K562 (cell line): ENCODE measurements at regions not wholly inside any gene's neighbourhood (a gene's known extent, or its start where the extent isn't known, plus 50 kb on each side); places are given as distances from the start of the nearest gene placed in this dataset.

Source experiments
- ATAC-seq: fragments of 200-7000 bp; cut with Tn5 transposase; 3 replicates; pipeline ENCODE4 v1.9.1; 2020; ENCODE audit warnings: moderate library complexity
- BruUV-seq: library from RNA; stranded (reverse); fragments of 400-500 nt; replicated peaks from 2 replicates; lab custom pipeline; 2021; lab: Mats Ljungman, UMichigan
- CTCF ChIA-PET: fragments of 300-600 bp; formaldehyde crosslinking; extraction: SDS; loops from one replicate; lab custom pipeline; 2021; ENCODE audit warnings: low intra/inter-chr PET ratio; lab: Yijun Ruan, JAX
- POLR2A ChIA-PET: fragments of 300-600, 350-650 bp; sonication (Branson Sonifier 250); formaldehyde crosslinking; extraction: SDS; loops from one replicate; lab custom pipeline; 2021; ENCODE audit warnings: antibody characterized with exemption, inconsistent platforms; lab: Yijun Ruan, JAX
- DNase-seq, 4 experiments: peaks; one replicate each; pipeline versions ENCODE4 v3.0.0 to v3.0.0-alpha.2; 2011 to 2018; ENCODE audit warnings: low spot score in 3 of 4, mixed read lengths in 3 of 4; ENCODE audit errors: extremely low read depth in 1 of 4
- FAIRE-seq: peaks from 2 replicates; lab custom pipeline; 2011; peaks lifted over from hg19 to GRCh38; lab: Jason Lieb, UNC
- H2AFZ ChIP-seq: 2 replicates; pipeline ENCODE4 v1.6.0; 2011; ENCODE audit warnings: low read depth, low read length, control low read depth, inconsistent platforms
- H3K27ac ChIP-seq: fragments of 200-600 bp; 3 replicates; pipeline ENCODE4 v1.8.0; 2011; ENCODE audit warnings: low read depth, mild to moderate bottlenecking, control low read depth, inconsistent platforms, low read length, moderate library complexity, mixed read lengths; ENCODE audit errors: extremely low read depth
- H3K27me3 ChIP-seq, 2 experiments: fragments of 300-600 bp in 1 of 2; 2 replicates in 1 of 2; 3 replicates in 1 of 2; pipeline versions ENCODE4 v1.6.0 to v1.8.0; 2011; ENCODE audit warnings: inconsistent platforms in 2 of 2, low read length in 2 of 2, mild to moderate bottlenecking in 1 of 2, mixed read lengths in 1 of 2, moderate library complexity in 1 of 2; ENCODE audit not compliant: control insufficient read depth in 2 of 2, insufficient read depth in 2 of 2
- H3K36me3 ChIP-seq: fragments of 300-600 bp; 3 replicates; pipeline ENCODE4 v1.8.0; 2011; ENCODE audit warnings: mild to moderate bottlenecking, low read length, inconsistent platforms; ENCODE audit not compliant: control insufficient read depth, insufficient read depth
- H3K4me1 ChIP-seq, 2 experiments: fragments of 200-600 bp in 1 of 2; replicated peaks in 1 of 2; 2 replicates in 1 of 2; 3 replicates in 1 of 2; pipeline versions ENCODE4 v1.5.1 to v1.8.0; 2011; ENCODE audit warnings: inconsistent platforms in 2 of 2, low read length in 2 of 2, mild to moderate bottlenecking in 1 of 2, mixed read lengths in 1 of 2, moderate library complexity in 1 of 2; ENCODE audit not compliant: control insufficient read depth in 2 of 2, insufficient read depth in 2 of 2
- H3K4me2 ChIP-seq: 2 replicates; pipeline ENCODE4 v1.6.1; 2011; ENCODE audit warnings: low read length, control low read depth, inconsistent platforms, mixed read lengths; ENCODE audit not compliant: insufficient read depth
- H3K4me3 ChIP-seq: fragments of 200-600 bp; sonication (generic), shearing (Covaris generic); 2 replicates; pipeline ENCODE4 v1.5.1; 2016; ENCODE audit warnings: control low read depth, inconsistent platforms
- H3K79me2 ChIP-seq: fragments of 200-600 bp; 3 replicates; pipeline ENCODE4 v1.8.0; 2011; ENCODE audit warnings: low read length, inconsistent platforms; ENCODE audit not compliant: control insufficient read depth, insufficient read depth
- H3K9ac ChIP-seq, 2 experiments: 2 replicates each; pipeline versions ENCODE4 v1.6.0 to v1.6.1; 2011; ENCODE audit warnings: low read depth in 2 of 2, low read length in 2 of 2, control low read depth in 1 of 2, inconsistent platforms in 1 of 2, mild to moderate bottlenecking in 1 of 2, mixed read lengths in 1 of 2; ENCODE audit not compliant: insufficient read depth in 1 of 2
- H3K9me1 ChIP-seq: one replicate; pipeline ENCODE4 v1.6.0; 2011; ENCODE audit warnings: inconsistent platforms, mild to moderate bottlenecking, low read length, moderate library complexity; ENCODE audit not compliant: control insufficient read depth, insufficient read depth
- H3K9me3 ChIP-seq: replicated peaks from 2 replicates; pipeline ENCODE4 v1.5.1; 2011; ENCODE audit warnings: low read depth, low read length, inconsistent platforms; ENCODE audit not compliant: control insufficient read depth, insufficient read depth
- H4K20me1 ChIP-seq: replicated peaks from 2 replicates; pipeline ENCODE4 v1.6.1; 2011; ENCODE audit warnings: low read length, inconsistent platforms, mixed read lengths; ENCODE audit not compliant: control insufficient read depth, insufficient read depth
- HDAC6 ChIP-seq: IDR thresholded peaks from 2 replicates; pipeline ENCODE4 v1.6.1; 2012; ENCODE audit warnings: low read depth, mild to moderate bottlenecking, control low read depth, inconsistent platforms, low read length, moderate library complexity
- JUND ChIP-seq, 2 experiments: IDR thresholded peaks; 2 replicates in 1 of 2; 3 replicates in 1 of 2; pipeline ENCODE4 v1.6.1; 2011; ENCODE audit warnings: borderline replicate concordance in 2 of 2, low read depth in 2 of 2, low read length in 2 of 2, improper control_type of control experiment in 1 of 2, missing biosample characterization in 1 of 2, missing genetic modification characterization in 1 of 2, missing genetic modification reagents in 1 of 2
- LCOR ChIP-seq: sonication (generic); formaldehyde crosslinking; IDR thresholded peaks from 2 replicates; pipeline ENCODE4 v1.8.0; 2022; ENCODE audit warnings: mild to moderate bottlenecking, missing genetic modification reagents
- MCM2 ChIP-seq: fragments of 450-650 bp; IDR thresholded peaks from 2 replicates; pipeline ENCODE4 v1.6.1; 2017; ENCODE audit warnings: low read depth, mild to moderate bottlenecking
- NFE2L1 ChIP-seq: fragments of 450-650 bp; IDR thresholded peaks from 2 replicates; pipeline ENCODE4 v1.6.1; 2016; ENCODE audit warnings: missing genetic modification characterization, low read depth, mild to moderate bottlenecking, missing compliant biosample characterization, moderate library complexity, borderline replicate concordance
- PTRF ChIP-seq: fragments of 450-650 bp; IDR thresholded peaks from 2 replicates; pipeline ENCODE4 v1.6.1; 2016; ENCODE audit warnings: mild to moderate bottlenecking, missing genetic modification characterization, missing compliant biosample characterization
- RBBP5 ChIP-seq: fragments of 200-600 bp; sonication (generic); IDR thresholded peaks from 2 replicates; pipeline ENCODE4 v1.6.1; 2012; ENCODE audit warnings: borderline replicate concordance, mild to moderate bottlenecking, low read length, control low read depth, inconsistent platforms; ENCODE audit not compliant: insufficient read depth, poor library complexity, severe bottlenecking
- SAP30 ChIP-seq: fragments of 200-600 bp; sonication (generic); IDR thresholded peaks from 2 replicates; pipeline ENCODE4 v1.6.1; 2012; ENCODE audit warnings: borderline replicate concordance, low read depth, mild to moderate bottlenecking, moderate library complexity, low read length, control low read depth, inconsistent platforms; ENCODE audit not compliant: insufficient read depth, poor library complexity, severe bottlenecking
- SMARCA5 ChIP-seq: fragments of 450-650 bp; IDR thresholded peaks from 2 replicates; pipeline ENCODE4 v1.6.1; 2016
- TEAD1 ChIP-seq, 2 experiments: fragments of 450-650 bp in 1 of 2; sonication (generic) in 1 of 2; formaldehyde crosslinking; IDR thresholded peaks; 2 replicates each; pipeline versions ENCODE4 v1.4.0 to v1.8.0; 2020 to 2022; ENCODE audit warnings: mild to moderate bottlenecking in 2 of 2, missing genetic modification reagents in 1 of 2
- TEAD4 ChIP-seq, 2 experiments: sonication (generic) in 1 of 2; formaldehyde crosslinking in 1 of 2; IDR thresholded peaks; 2 replicates each; pipeline versions ENCODE4 v1.6.1 to v1.8.0; 2012 to 2022; ENCODE audit warnings: borderline replicate concordance in 1 of 2, inconsistent platforms in 1 of 2, low read length in 1 of 2, mild to moderate bottlenecking in 1 of 2, missing genetic modification reagents in 1 of 2
- TSC22D4 ChIP-seq: fragments of 450-650 bp; IDR thresholded peaks from 2 replicates; pipeline ENCODE4 v1.6.1; 2016; ENCODE audit warnings: missing genetic modification characterization, missing biosample characterization, control low read depth
- ZNF274 ChIP-seq: IDR thresholded peaks from 2 replicates; pipeline ENCODE4 v1.6.1; 2011; ENCODE audit warnings: low read depth, mild to moderate bottlenecking, low read length, moderate library complexity, borderline replicate concordance
- ZNF699 ChIP-seq: fragments of 250-450 bp; sonication (Bioruptor Pico); IDR thresholded peaks from 2 replicates; pipeline ENCODE4 v1.8.0; 2021; ENCODE audit warnings: mild to moderate bottlenecking, moderate library complexity; ENCODE audit not compliant: insufficient replicate concordance
- in situ Hi-C: fragments of 300-500 bp; cut with MboI; formaldehyde crosslinking; loops from 4 replicates; pipeline ENCODE4 v1.15.0; 2018; ENCODE audit warnings: inconsistent platforms, mixed read lengths
- intact Hi-C: fragments of 100-400 bp; cut with micrococcal nuclease; formaldehyde crosslinking; loops from 2 replicates; pipeline ENCODE4 v1.14.2; 2022
- TF ChIP-seq, protein P1 (sequence below): sonication (generic); formaldehyde crosslinking; IDR thresholded peaks from 2 replicates; pipeline ENCODE4 v1.8.1; 2022; ENCODE audit warnings: missing genetic modification reagents
- TF ChIP-seq, protein P2 (sequence below), 3 experiments: IDR thresholded peaks in 2 of 3; conservative IDR thresholded peaks in 1 of 3; 2 replicates each; pipeline ENCODE4 v1.5.1; 2011 to 2012; ENCODE audit warnings: low read length in 3 of 3, mild to moderate bottlenecking in 3 of 3, control low read depth in 2 of 3, improper control_type of control experiment in 1 of 3, inconsistent platforms in 1 of 3, low read depth in 1 of 3, mixed read lengths in 1 of 3, moderate library complexity in 1 of 3; ENCODE audit not compliant: insufficient read depth in 2 of 3

- CTCF ChIA-PET = no interaction called here
- in situ Hi-C loops = no loop called here
Observed at GRCh38 chr18:39521164-39521563, 1955.6 kb upstream of the CELF4 start.

More at GRCh38 chr18:39521164-39521563, 1955.6 kb upstream of the CELF4 start:
- POLR2A ChIA-PET = no interaction called here
- intact Hi-C loops = no loop called here
- no peaks in the 10 kb centered on the region for H3K27me3 ChIP-seq
- FAIRE-seq (no peak), DNase-seq (no peak), ATAC-seq (no peak)
- no peaks in the 10 kb centered on the region for H3K36me3 ChIP-seq
- H3K9ac ChIP-seq = no peak overlapping the region
- no peaks in the 10 kb centered on the region for H3K9me1 ChIP-seq
- H3K4me2 ChIP-seq = no peak overlapping the region
- no TSS peak for BruUV-seq
- H3K79me2 ChIP-seq = no peaks in the 10 kb centered on the region
- H4K20me1 ChIP-seq = no peaks in the 10 kb centered on the region
- no peaks in the 10 kb centered on the region; the same call in 1 of the 2 replicates for H3K9me3 ChIP-seq
- H3K4me3 ChIP-seq = no peak overlapping the region
- no peak for TF ChIP-seq LCOR (CRISPR knock-in tag)
- TF ChIP-seq HDAC6 = no peak
- no peak for TF ChIP-seq RBBP5
- TF ChIP-seq ZNF274 = no peak
- TF ChIP-seq, protein P1, sequence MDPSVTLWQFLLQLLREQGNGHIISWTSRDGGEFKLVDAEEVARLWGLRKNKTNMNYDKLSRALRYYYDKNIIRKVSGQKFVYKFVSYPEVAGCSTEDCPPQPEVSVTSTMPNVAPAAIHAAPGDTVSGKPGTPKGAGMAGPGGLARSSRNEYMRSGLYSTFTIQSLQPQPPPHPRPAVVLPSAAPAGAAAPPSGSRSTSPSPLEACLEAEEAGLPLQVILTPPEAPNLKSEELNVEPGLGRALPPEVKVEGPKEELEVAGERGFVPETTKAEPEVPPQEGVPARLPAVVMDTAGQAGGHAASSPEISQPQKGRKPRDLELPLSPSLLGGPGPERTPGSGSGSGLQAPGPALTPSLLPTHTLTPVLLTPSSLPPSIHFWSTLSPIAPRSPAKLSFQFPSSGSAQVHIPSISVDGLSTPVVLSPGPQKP (CRISPR knock-in tag) = no peak
- no peak for TF ChIP-seq TEAD4 (IDR thresholded peaks at IDR 0.05; ENCODE audit: low read length)
- no peak for TF ChIP-seq TEAD4 (CRISPR knock-in tag; IDR thresholded peaks at IDR 0.05; ENCODE audit: borderline replicate concordance)
- no peak for TF ChIP-seq PTRF (tag)
- no peak for TF ChIP-seq TSC22D4 (tag)
- no peak for TF ChIP-seq SMARCA5
- TF ChIP-seq JUND (IDR thresholded peaks at IDR 0.05; ENCODE audit: borderline replicate concordance, low read depth, low read length) = no peak
- TF ChIP-seq JUND (tag; IDR thresholded peaks at IDR 0.05; ENCODE audit: borderline replicate concordance, low read depth, low read length) = no peak
- TF ChIP-seq NFE2L1 (tag) = no peak
- TF ChIP-seq MCM2 = no peak
- TF ChIP-seq, protein P2, sequence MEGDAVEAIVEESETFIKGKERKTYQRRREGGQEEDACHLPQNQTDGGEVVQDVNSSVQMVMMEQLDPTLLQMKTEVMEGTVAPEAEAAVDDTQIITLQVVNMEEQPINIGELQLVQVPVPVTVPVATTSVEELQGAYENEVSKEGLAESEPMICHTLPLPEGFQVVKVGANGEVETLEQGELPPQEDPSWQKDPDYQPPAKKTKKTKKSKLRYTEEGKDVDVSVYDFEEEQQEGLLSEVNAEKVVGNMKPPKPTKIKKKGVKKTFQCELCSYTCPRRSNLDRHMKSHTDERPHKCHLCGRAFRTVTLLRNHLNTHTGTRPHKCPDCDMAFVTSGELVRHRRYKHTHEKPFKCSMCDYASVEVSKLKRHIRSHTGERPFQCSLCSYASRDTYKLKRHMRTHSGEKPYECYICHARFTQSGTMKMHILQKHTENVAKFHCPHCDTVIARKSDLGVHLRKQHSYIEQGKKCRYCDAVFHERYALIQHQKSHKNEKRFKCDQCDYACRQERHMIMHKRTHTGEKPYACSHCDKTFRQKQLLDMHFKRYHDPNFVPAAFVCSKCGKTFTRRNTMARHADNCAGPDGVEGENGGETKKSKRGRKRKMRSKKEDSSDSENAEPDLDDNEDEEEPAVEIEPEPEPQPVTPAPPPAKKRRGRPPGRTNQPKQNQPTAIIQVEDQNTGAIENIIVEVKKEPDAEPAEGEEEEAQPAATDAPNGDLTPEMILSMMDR (IDR thresholded peaks at IDR 0.05 in 2 of 3, conservative IDR thresholded peaks at IDR 0.05 in 1 of 3; ENCODE audit: insufficient read depth in 2 of 3, low read depth in 1 of 3, low read length in 3 of 3) = no peak
- no peak for TF ChIP-seq ZNF699
- no peak for TF ChIP-seq SAP30
- TF ChIP-seq TEAD1 (CRISPR knock-in tag; IDR thresholded peaks at IDR 0.05) = no peak
- no peak overlapping the region for H2AFZ ChIP-seq
- no peaks in the 10 kb centered on the region for H3K4me1 ChIP-seq
- H3K27ac ChIP-seq = no peak overlapping the region
